PFSK-1 (cell line): ENCODE measurements at regions not wholly inside any gene's neighbourhood (a gene's known extent, or its start where the extent isn't known, plus 50 kb on each side); places are given as distances from the start of the nearest gene placed in this dataset.

Experiments used
- FOXP2 ChIP-seq: optimal IDR thresholded peaks from 2 replicates; pipeline ENCODE3; 2011; ENCODE audit warnings: borderline replicate concordance, control low read depth, inconsistent platforms; ENCODE audit not compliant: insufficient read depth; ENCODE audit errors: extremely low read length, extremely low read depth
- POLR2AphosphoS5 ChIP-seq: IDR thresholded peaks from 2 replicates; pipeline ENCODE4 v1.6.1; 2012; ENCODE audit warnings: low read depth, mild to moderate bottlenecking, control low read depth, low read length, moderate library complexity
- REST ChIP-seq, 2 experiments: IDR thresholded peaks; 2 replicates each; pipeline versions ENCODE4 v1.6.1 to v1.8.0; 2011 to 2012; ENCODE audit warnings: low read depth in 2 of 2, low read length in 2 of 2, control low read depth in 1 of 2, inconsistent platforms in 1 of 2, mild to moderate bottlenecking in 1 of 2, moderate library complexity in 1 of 2; ENCODE audit not compliant: insufficient read depth in 1 of 2
- SIN3A ChIP-seq: IDR thresholded peaks from 2 replicates; pipeline ENCODE4 v1.6.1; 2012; ENCODE audit warnings: mild to moderate bottlenecking, low read length, moderate library complexity, borderline replicate concordance; ENCODE audit not compliant: insufficient read depth
- TAF1 ChIP-seq: IDR thresholded peaks from 2 replicates; pipeline ENCODE4 v1.6.1; 2012; ENCODE audit warnings: low read length, control low read depth, borderline replicate concordance; ENCODE audit not compliant: insufficient read depth

GRCh38 chr6:97469451-97469850 is 186.4 kb upstream of the MMS22L start:
- TF ChIP-seq POLR2AphosphoS5 (no peak), SIN3A (no peak), REST (IDR thresholded peaks at IDR 0.05; ENCODE audit: insufficient read depth in 1 of 2, low read depth in 2 of 2, low read length in 2 of 2) (no peak), TAF1 (no peak), FOXP2 (no peak)
